Heart left ventricle (tissue), 16 donors: ENCODE measurements at regions not wholly inside any gene's neighbourhood (a gene's known extent, or its start where the extent isn't known, plus 50 kb on each side); places are given as distances from the start of the nearest gene placed in this dataset.

Source experiments
- ATAC-seq, 4 donors: fragments of 200-7000 bp; cut with Tn5 transposase; one replicate each; pipeline ENCODE4 v1.9.1; 2020 to 2022; ENCODE audit warnings: moderate library complexity in 4 of 4, mild to moderate bottlenecking in 3 of 4, moderate number of reproducible peaks in 1 of 4
- DNase-seq, 5 donors: peaks; one replicate each; pipeline ENCODE4 v3.0.0-alpha.2; 2020
- H3K27ac ChIP-seq, 12 donors: fragments of 200-600 bp; sonication (generic) in 4 of 12; one replicate each; pipeline versions ENCODE4 v1.5.0 to v1.8.0; 2016 to 2022; ENCODE audit warnings: mild to moderate bottlenecking in 2 of 12
- H3K27me3 ChIP-seq, 9 donors: fragments of 200-600 bp; sonication (generic) in 2 of 9; one replicate each; pipeline versions ENCODE4 v1.5.1 to v1.8.0; 2016 to 2022; ENCODE audit warnings: mild to moderate bottlenecking in 3 of 9
- H3K36me3 ChIP-seq, 9 donors: fragments of 200-600 bp; sonication (generic) in 2 of 9; one replicate each; pipeline versions ENCODE4 v1.5.0 to v1.8.0; 2018 to 2022; ENCODE audit warnings: mild to moderate bottlenecking in 2 of 9
- H3K4me1 ChIP-seq, 12 donors: fragments of 200-600 bp; sonication (generic) in 4 of 12; one replicate each; pipeline versions ENCODE4 v1.5.0 to v1.8.0; 2016 to 2022; ENCODE audit warnings: mild to moderate bottlenecking in 3 of 12
- H3K4me3 ChIP-seq, 12 donors: fragments of 200-600 bp; sonication (generic) in 4 of 12; one replicate each; pipeline versions ENCODE4 v1.5.0 to v1.8.0; 2017 to 2022; ENCODE audit warnings: mild to moderate bottlenecking in 9 of 12, moderate library complexity in 4 of 12
- H3K9me3 ChIP-seq, 12 donors: fragments of 200-600 bp; sonication (generic) in 4 of 12; one replicate each; pipeline versions ENCODE4 v1.5.0 to v1.8.0; 2016 to 2022; ENCODE audit warnings: mild to moderate bottlenecking in 1 of 12
- POLR2A ChIP-seq, 2 donors: fragments of 450-650 bp; IDR thresholded peaks; one replicate each; pipeline ENCODE4 v1.6.1; 2017; ENCODE audit warnings: antibody characterized with exemption in 2 of 2, mild to moderate bottlenecking in 2 of 2, moderate library complexity in 2 of 2
- WGBS, 4 donors: extraction: QIAGEN DNeasy Blood & Tissue Kit in 2 of 4; methylation state at CpG; one replicate each; pipeline versions ENCODE4 v1.1.5 to v1.1.7; 2013 to 2018; 5-methylcytosine and 5-hydroxymethylcytosine counted together
- intact Hi-C, 10 donors: fragments of 100-400 bp; cut with DNase I; formaldehyde crosslinking; loops; one replicate each; pipeline versions ENCODE4 v1.11.1 to v1.14.2; 2022
- TF ChIP-seq, protein P1 (sequence below), 12 donors: fragments of 200-600 bp; sonication (generic) in 4 of 12; IDR thresholded peaks; one replicate each; pipeline versions ENCODE4 v1.5.0 to v1.8.0; 2018 to 2022; ENCODE audit warnings: antibody characterized with exemption in 12 of 12, mild to moderate bottlenecking in 5 of 12
- donor health status: ischemic (EF 13 %, LVEDD 7.1; RV severe dilation, severe dysfunction).
- donor health status: healthy with polysubstance abuse.
- donor health status: DM: no; HTN: yes; CAD: no.
- donor health status: DM: no; HTN: no; CAD: no.
- donor health status: ischemic (EF 25% LVEDD 6.9; RV normal size, moderate dysfunction).
- donor health status: ischemic (EF 25% LVEDD 5.7; RV mildly dilated, moderate dysfunction).
- donor health status: healthy.
- donor health status: DM: yes; HTN: yes; CAD: no.
- donor health status: ischemic (EF 35%, LVEDD 5.7; RV mildly dilated, moderate dysfunction).
- donor health status: nonischemic (EF 11% LVEDD 7.7; RV severe dilation, severe dysfunction).
- donor health status: DM: yes; HTN: yes; CAD: no.
- donor health status: PGD.
- donor health status: ischemic (EF 29% LVEDD 5.4; RV normal size, mild dysfunction).
- donor health status: nonischemic (EF 23%, LVEDD 6.1; RV moderate dilation, normal function).

GRCh38 chr10:106255111-106255678 is 909.3 kb downstream of the SORCS1 start:
- Histone ChIP-seq H3K36me3 (no peaks in the 10 kb centered on the region), H3K9me3 (no peaks in the 10 kb centered on the region), H3K4me1 (no peaks in the 10 kb centered on the region), H3K27me3 (no peaks in the 10 kb centered on the region), H3K4me3 (no peak overlapping the region), H3K27ac (no peak overlapping the region)
- TF ChIP-seq, protein P1, sequence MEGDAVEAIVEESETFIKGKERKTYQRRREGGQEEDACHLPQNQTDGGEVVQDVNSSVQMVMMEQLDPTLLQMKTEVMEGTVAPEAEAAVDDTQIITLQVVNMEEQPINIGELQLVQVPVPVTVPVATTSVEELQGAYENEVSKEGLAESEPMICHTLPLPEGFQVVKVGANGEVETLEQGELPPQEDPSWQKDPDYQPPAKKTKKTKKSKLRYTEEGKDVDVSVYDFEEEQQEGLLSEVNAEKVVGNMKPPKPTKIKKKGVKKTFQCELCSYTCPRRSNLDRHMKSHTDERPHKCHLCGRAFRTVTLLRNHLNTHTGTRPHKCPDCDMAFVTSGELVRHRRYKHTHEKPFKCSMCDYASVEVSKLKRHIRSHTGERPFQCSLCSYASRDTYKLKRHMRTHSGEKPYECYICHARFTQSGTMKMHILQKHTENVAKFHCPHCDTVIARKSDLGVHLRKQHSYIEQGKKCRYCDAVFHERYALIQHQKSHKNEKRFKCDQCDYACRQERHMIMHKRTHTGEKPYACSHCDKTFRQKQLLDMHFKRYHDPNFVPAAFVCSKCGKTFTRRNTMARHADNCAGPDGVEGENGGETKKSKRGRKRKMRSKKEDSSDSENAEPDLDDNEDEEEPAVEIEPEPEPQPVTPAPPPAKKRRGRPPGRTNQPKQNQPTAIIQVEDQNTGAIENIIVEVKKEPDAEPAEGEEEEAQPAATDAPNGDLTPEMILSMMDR (IDR thresholded peaks at IDR 0.05) = no peak
- TF ChIP-seq POLR2A (IDR thresholded peaks at IDR 0.05) = no peak
- WGBS, 4 donors = 68 to 83% (median 74%) methylated on average over 6 of the region's 6 CpGs
- intact Hi-C loops = no loop called here
- DNase-seq (no peak), ATAC-seq (no peak)

- TF ChIP-seq, protein P1 (IDR thresholded peaks at IDR 0.05) = no peak
- TF ChIP-seq POLR2A (IDR thresholded peaks at IDR 0.05) = no peak
- intact Hi-C loops = no loop called here
- no peak overlapping the region for H3K4me3 ChIP-seq
- no peaks in the 10 kb centered on the region for H3K9me3 ChIP-seq
- DNase-seq = no peak
- WGBS, 4 donors = 75 to 85% (median 77%) methylated on average over 6 to 7 of the region's 7 CpGs
- H3K27me3 ChIP-seq = no peaks in the 10 kb centered on the region
- no peaks in the 10 kb centered on the region for H3K4me1 ChIP-seq
- no peaks in the 10 kb centered on the region for H3K36me3 ChIP-seq
- no peak for ATAC-seq
- H3K27ac ChIP-seq = no peak overlapping the region
Observed at GRCh38 chr10:106254071-106254470, 910.4 kb downstream of the SORCS1 start.

DNA sequence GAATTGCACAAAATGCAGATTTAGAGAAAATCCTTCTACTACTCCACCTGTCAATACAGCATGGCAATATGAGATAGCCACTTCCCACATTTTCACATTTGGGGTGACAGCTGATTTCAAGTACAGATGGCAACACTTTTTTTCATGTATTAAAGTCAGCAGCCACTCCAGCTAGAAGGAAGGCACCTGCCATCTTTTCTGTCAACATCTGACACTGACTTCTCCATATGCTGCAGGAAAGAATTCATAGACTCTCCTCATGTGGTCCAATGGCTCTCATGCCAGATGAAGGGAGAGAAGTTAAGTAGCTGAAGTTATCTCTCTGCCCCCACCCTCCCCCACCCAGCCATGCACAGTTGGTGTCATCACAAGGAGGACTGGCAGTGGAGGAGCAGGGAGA is 912.0 kb downstream of the SORCS1 start:
- Histone ChIP-seq H3K27me3 (no peaks in the 10 kb centered on the region), H3K9me3 (no peaks in the 10 kb centered on the region), H3K4me1 (no peaks in the 10 kb centered on the region), H3K4me3 (no peak overlapping the region), H3K27ac (no peak overlapping the region), H3K36me3 (no peaks in the 10 kb centered on the region)
- TF ChIP-seq, protein P1 (IDR thresholded peaks at IDR 0.05) = no peak
- TF ChIP-seq POLR2A (IDR thresholded peaks at IDR 0.05) = no peak
- intact Hi-C loops = no loop called here
- DNase-seq (no peak), ATAC-seq (no peak)

DNA sequence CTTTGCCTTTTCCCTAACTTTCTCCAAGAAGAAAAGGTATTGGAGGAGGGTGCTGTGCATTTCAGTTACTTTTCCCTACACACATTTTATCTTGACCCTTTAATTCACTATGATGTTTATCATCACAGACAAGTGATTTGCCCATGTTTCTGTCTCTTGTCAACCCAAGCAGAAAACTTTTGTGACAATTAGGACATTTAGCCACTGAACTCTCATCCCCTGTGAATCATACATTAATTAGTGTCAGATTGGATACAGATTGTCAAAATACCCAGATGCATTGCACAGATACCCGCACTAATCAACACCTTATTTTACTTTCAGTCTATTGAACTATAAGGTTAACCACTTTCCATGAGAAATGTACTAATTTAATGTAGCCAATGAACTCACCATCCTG is 912.9 kb downstream of the SORCS1 start:
- 89 to 100% (median 94%) methylated on average over 1 of the region's 1 CpG for WGBS, 4 donors
- Histone ChIP-seq H3K36me3 (no peaks in the 10 kb centered on the region), H3K27me3 (no peaks in the 10 kb centered on the region), H3K4me1 (no peaks in the 10 kb centered on the region), H3K27ac (no peak overlapping the region), H3K4me3 (no peak overlapping the region), H3K9me3 (no peaks in the 10 kb centered on the region)
- intact Hi-C loops = no loop called here
- no peak for TF ChIP-seq POLR2A (IDR thresholded peaks at IDR 0.05)
- no peak for ATAC-seq
- no peak for DNase-seq

DNA sequence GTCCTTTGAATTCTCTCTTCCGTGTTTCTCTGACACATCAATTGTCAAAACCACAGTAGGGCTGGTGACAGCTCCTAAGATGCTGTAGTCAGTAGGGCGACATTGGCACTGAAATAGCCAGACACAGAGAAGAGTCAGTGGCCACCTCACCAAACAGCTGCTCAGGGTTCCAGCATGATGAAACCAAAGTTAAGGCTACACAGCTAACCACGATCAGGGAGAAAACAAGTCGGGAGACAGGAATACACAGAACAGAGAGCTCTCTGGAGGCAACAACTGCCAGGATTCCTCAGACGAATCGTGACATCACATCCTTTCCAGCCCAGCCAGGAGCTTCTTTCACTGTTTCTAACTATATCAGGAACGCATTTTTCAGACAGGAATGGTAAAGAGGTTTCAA is 922.2 kb downstream of the SORCS1 start:
- ATAC-seq = no peak
- Histone ChIP-seq H3K4me3 (no peak overlapping the region), H3K9me3 (no peaks in the 10 kb centered on the region), H3K4me1 (no peaks in the 10 kb centered on the region), H3K36me3 (no peaks in the 10 kb centered on the region), H3K27ac (no peak overlapping the region), H3K27me3 (no peaks in the 10 kb centered on the region)
- intact Hi-C loops = no loop called here
- no peak for DNase-seq
- no peak for TF ChIP-seq POLR2A (IDR thresholded peaks at IDR 0.05)
- TF ChIP-seq, protein P1 (IDR thresholded peaks at IDR 0.05) = no peak
- 45 to 55% (median 51%) methylated on average over 7 of the region's 7 CpGs for WGBS, 4 donors
